Stomach (tissue), 8 donors: ENCODE measurements at regions not wholly inside any gene's neighbourhood (a gene's known extent, or its start where the extent isn't known, plus 50 kb on each side); places are given as distances from the start of the nearest gene placed in this dataset.

ENCODE experiments used
- DNase-seq, 2 donors: peaks; one replicate each; pipeline versions ENCODE4 v3.0.0 to v3.0.0-alpha.2; 2013 to 2019
- H3K27ac ChIP-seq, 5 donors: fragments of 200-600 bp in 4 of 5; sonication (generic) in 4 of 5; one replicate each; pipeline ENCODE4 v1.5.1; 2013 to 2019; ENCODE audit warnings: mild to moderate bottlenecking in 1 of 5, moderate library complexity in 1 of 5
- H3K27me3 ChIP-seq, 3 donors: fragments of 200-600 bp; sonication (generic); one replicate each; pipeline ENCODE4 v1.5.1; 2017 to 2019; ENCODE audit warnings: mixed run types in 1 of 3
- H3K36me3 ChIP-seq, 4 donors: fragments of 200-600 bp; sonication (generic); 1 replicate in 3 of 4; 2 replicates in 1 of 4; pipeline ENCODE4 v1.5.1; 2016 to 2019
- H3K4me1 ChIP-seq, 4 donors: fragments of 200-600 bp; sonication (generic); one replicate each; pipeline ENCODE4 v1.5.1; 2016 to 2019
- H3K4me3 ChIP-seq, 4 donors: fragments of 200-600 bp; sonication (generic) in 3 of 4; one replicate each; pipeline ENCODE4 v1.5.1; 2016 to 2019; ENCODE audit warnings: mild to moderate bottlenecking in 1 of 4
- H3K9me3 ChIP-seq, 4 donors: fragments of 200-600 bp; sonication (generic); one replicate each; pipeline ENCODE4 v1.5.1; 2016 to 2019
- CTCF ChIP-seq, 7 experiments: fragments of 450-650 bp in 4 of 7; fragments of 200-600 bp in 3 of 7; sonication (generic) in 3 of 7; IDR thresholded peaks; one replicate each; pipeline ENCODE4 v1.5.1; 2016 to 2019; ENCODE audit warnings: antibody characterized with exemption in 7 of 7, control low read depth in 2 of 7, mild to moderate bottlenecking in 1 of 7
- EP300 ChIP-seq: sonication (generic); formaldehyde crosslinking; IDR thresholded peaks from one replicate; pipeline ENCODE4 v1.6.1; 2017; ENCODE audit warnings: antibody characterized with exemption
- POLR2A ChIP-seq, 4 donors: fragments of 450-650 bp; IDR thresholded peaks; one replicate each; pipeline ENCODE4 v1.6.1; 2016; ENCODE audit warnings: antibody characterized with exemption in 4 of 4, control low read depth in 2 of 4, mild to moderate bottlenecking in 1 of 4, moderate library complexity in 1 of 4
- POLR2AphosphoS5 ChIP-seq, 3 donors: sonication (generic); formaldehyde crosslinking; IDR thresholded peaks; one replicate each; pipeline ENCODE4 v1.6.1; 2016; ENCODE audit warnings: antibody characterized with exemption in 3 of 3
- WGBS, 5 donors: extraction: QIAGEN DNeasy Blood & Tissue Kit in 3 of 5; methylation state at CpG; one replicate each; pipeline versions ENCODE4 v1.1.5 to v1.1.7; 2013 to 2018; 5-methylcytosine and 5-hydroxymethylcytosine counted together
- intact Hi-C: fragments of 100-400 bp; cut with DNase I; formaldehyde crosslinking; loops from one replicate; pipeline ENCODE4 v1.15.1; 2023; ENCODE audit warnings: low total_unique reads
- donor health status: healthy with polysubstance abuse.
- donor health status: Bipolar disorder and iron deficiency.
- donor health status: healthy.

- no peak for TF ChIP-seq POLR2A (IDR thresholded peaks at IDR 0.05)
- no peak for TF ChIP-seq EP300
- TF ChIP-seq POLR2AphosphoS5 (IDR thresholded peaks at IDR 0.05) = no peak
- no peak for TF ChIP-seq CTCF (IDR thresholded peaks at IDR 0.05)
- Histone ChIP-seq H3K4me1 (no peaks in the 10 kb centered on the region), H3K9me3 (no peaks in the 10 kb centered on the region), H3K4me3 (no peak overlapping the region), H3K27ac (no peak overlapping the region), H3K36me3 (no peaks in the 10 kb centered on the region), H3K27me3 (no peaks in the 10 kb centered on the region)
- 6 to 17% (median 12%) methylated on average over 1 of the region's 1 CpG for WGBS, 5 donors
- intact Hi-C loops = no loop called here
- no peak for DNase-seq
Observed at GRCh38 chr21:24131056-24131455, 1476.2 kb downstream of the MRPL39 start.

DNA sequence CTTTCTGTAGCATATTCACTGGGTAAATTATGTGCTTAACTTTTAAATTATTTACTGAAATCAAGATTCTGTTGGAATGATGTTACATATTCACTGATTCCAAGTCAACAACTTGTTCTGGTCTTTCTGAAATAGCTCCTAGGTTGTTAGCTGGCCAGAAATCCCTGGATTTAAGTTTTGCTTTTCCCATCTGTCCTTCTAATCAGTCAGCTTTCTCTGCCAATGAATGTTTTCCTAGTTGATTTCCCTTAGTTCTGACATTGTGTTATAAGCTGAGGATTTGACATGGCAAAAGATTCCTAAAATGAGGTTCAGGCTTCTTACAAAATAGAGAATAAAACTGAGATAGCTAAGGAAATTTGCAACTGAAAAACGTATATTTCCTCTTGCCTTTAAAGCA is 1479.6 kb downstream of the MRPL39 start:
- Histone ChIP-seq H3K4me1 (no peaks in the 10 kb centered on the region), H3K36me3 (no peaks in the 10 kb centered on the region), H3K27me3 (no peaks in the 10 kb centered on the region), H3K9me3 (no peaks in the 10 kb centered on the region), H3K27ac (no peak overlapping the region), H3K4me3 (no peak overlapping the region)
- intact Hi-C loops = no loop called here
- TF ChIP-seq EP300 = no peak
- TF ChIP-seq CTCF (IDR thresholded peaks at IDR 0.05) = no peak
- TF ChIP-seq POLR2A (IDR thresholded peaks at IDR 0.05) = no peak
- TF ChIP-seq POLR2AphosphoS5 (IDR thresholded peaks at IDR 0.05) = no peak
- DNase-seq = no peak
- WGBS, 5 donors = 39 to 51% (median 43%) methylated on average over 1 of the region's 1 CpG

- Histone ChIP-seq H3K27me3 (no peaks in the 10 kb centered on the region), H3K9me3 (no peaks in the 10 kb centered on the region), H3K4me3 (no peak overlapping the region), H3K27ac (no peak overlapping the region), H3K36me3 (no peaks in the 10 kb centered on the region), H3K4me1 (no peaks in the 10 kb centered on the region)
- 57 to 79% (median 67%) methylated on average over 1 of the region's 1 CpG for WGBS, 5 donors
- no peak for TF ChIP-seq CTCF (IDR thresholded peaks at IDR 0.05)
- no peak for TF ChIP-seq POLR2A (IDR thresholded peaks at IDR 0.05)
- TF ChIP-seq POLR2AphosphoS5 (IDR thresholded peaks at IDR 0.05) = no peak
- TF ChIP-seq EP300 = no peak
- no peak for DNase-seq
- intact Hi-C loops = no loop called here
Observed at GRCh38 chr21:24123785-24124184, 1483.5 kb downstream of the MRPL39 start.

- 67 to 73% (median 69%) methylated on average over 5 of the region's 5 CpGs for WGBS, 5 donors
Observed at GRCh38 chr21:24118738-24119459, 1488.4 kb downstream of the MRPL39 start.

More at GRCh38 chr21:24118738-24119459, 1488.4 kb downstream of the MRPL39 start:
- TF ChIP-seq EP300 = no peak
- TF ChIP-seq POLR2A (IDR thresholded peaks at IDR 0.05) = no peak
- TF ChIP-seq POLR2AphosphoS5 (IDR thresholded peaks at IDR 0.05) = no peak
- no peak for TF ChIP-seq CTCF (IDR thresholded peaks at IDR 0.05)
- DNase-seq = no peak
- Histone ChIP-seq H3K27me3 (no peaks in the 10 kb centered on the region), H3K36me3 (no peaks in the 10 kb centered on the region), H3K4me3 (no peak overlapping the region), H3K27ac (no peak overlapping the region), H3K4me1 (no peaks in the 10 kb centered on the region), H3K9me3 (no peaks in the 10 kb centered on the region)
- intact Hi-C loops = no loop called here
